Caco-2 (cell line): ENCODE measurements at regions not wholly inside any gene's neighbourhood (a gene's known extent, or its start where the extent isn't known, plus 50 kb on each side); places are given as distances from the start of the nearest gene placed in this dataset.

Experiments
- BruUV-seq: library from RNA; stranded (reverse); fragments of 400-500 nt; replicated peaks from 2 replicates; lab custom pipeline; 2021; lab: Mats Ljungman, UMichigan
- CTCF ChIA-PET: fragments of 300-600 bp; sonication (Branson Sonifier 250); formaldehyde crosslinking; loops from one replicate; lab custom pipeline; 2022; ENCODE audit warnings: antibody characterized with exemption; lab: Charles Lee
- POLR2A ChIA-PET: fragments of 300-600 bp; sonication (Branson Sonifier 250); formaldehyde crosslinking; loops from one replicate; lab custom pipeline; 2022; ENCODE audit warnings: antibody characterized with exemption; lab: Charles Lee
- DNase-seq, 2 experiments: peaks; one replicate each; pipeline versions ENCODE4 v3.0.0 to v3.0.0-alpha.2; 2020 to 2022
- H3K27me3 ChIP-seq: replicated peaks from 2 replicates; pipeline ENCODE4 v1.6.0; 2011; ENCODE audit warnings: low read length; ENCODE audit not compliant: control insufficient read depth, insufficient read depth
- H3K36me3 ChIP-seq: 2 replicates; pipeline ENCODE4 v1.5.1; 2011; ENCODE audit warnings: low read length; ENCODE audit not compliant: control insufficient read depth, insufficient read depth
- H3K4me1 ChIP-seq: fragments of 250-450 bp; sonication (Bioruptor Pico); 2 replicates; pipeline ENCODE4 v1.5.1; 2020; ENCODE audit warnings: mild to moderate bottlenecking
- H3K4me3 ChIP-seq: 2 replicates; pipeline ENCODE4 v1.5.1; 2011; ENCODE audit warnings: low read depth, mild to moderate bottlenecking, control low read depth, low read length
- H3K9me3 ChIP-seq: fragments of 250-450 bp; sonication (Bioruptor Pico); 2 replicates; pipeline ENCODE4 v1.5.1; 2020; ENCODE audit warnings: mild to moderate bottlenecking, moderate library complexity
- H3K27ac Mint-ChIP-seq: one replicate; pipeline ENCODE4 v1.8.0; 2022; ENCODE audit warnings: mixed read lengths; ENCODE audit not compliant: unreplicated experiment
- H3K27me3 Mint-ChIP-seq: one replicate; pipeline ENCODE4 v1.8.0; 2022; ENCODE audit warnings: mixed read lengths; ENCODE audit not compliant: insufficient read depth, unreplicated experiment
- H3K36me3 Mint-ChIP-seq: one replicate; pipeline ENCODE4 v1.8.0; 2022; ENCODE audit warnings: mild to moderate bottlenecking, mixed read lengths; ENCODE audit not compliant: insufficient read depth, unreplicated experiment
- H3K4me1 Mint-ChIP-seq: one replicate; pipeline ENCODE4 v1.8.0; 2022; ENCODE audit warnings: low read depth, mixed read lengths; ENCODE audit not compliant: unreplicated experiment
- H3K4me3 Mint-ChIP-seq: one replicate; pipeline ENCODE4 v1.8.0; 2022; ENCODE audit warnings: mild to moderate bottlenecking, moderate library complexity, mixed read lengths; ENCODE audit not compliant: unreplicated experiment
- H3K9me3 Mint-ChIP-seq: one replicate; pipeline ENCODE4 v1.8.0; 2022; ENCODE audit warnings: mixed read lengths; ENCODE audit not compliant: unreplicated experiment
- intact Hi-C: fragments of 100-400 bp; cut with micrococcal nuclease; formaldehyde crosslinking; loops from one replicate; pipeline ENCODE4 v1.10.0; 2022; ENCODE audit not compliant: unreplicated experiment
- TF ChIP-seq, protein P1 (sequence below), 2 experiments: fragments of 200-600 bp in 1 of 2; IDR thresholded peaks; 1 replicate in 1 of 2; 2 replicates in 1 of 2; pipeline versions ENCODE4 v1.5.1 to v1.8.0; 2011 to 2022; ENCODE audit warnings: antibody characterized with exemption in 1 of 2, control low read depth in 1 of 2, inconsistent platforms in 1 of 2, low read depth in 1 of 2, low read length in 1 of 2, mild to moderate bottlenecking in 1 of 2, moderate library complexity in 1 of 2; ENCODE audit not compliant: insufficient read depth in 1 of 2, severe bottlenecking in 1 of 2, unreplicated experiment in 1 of 2

DNA sequence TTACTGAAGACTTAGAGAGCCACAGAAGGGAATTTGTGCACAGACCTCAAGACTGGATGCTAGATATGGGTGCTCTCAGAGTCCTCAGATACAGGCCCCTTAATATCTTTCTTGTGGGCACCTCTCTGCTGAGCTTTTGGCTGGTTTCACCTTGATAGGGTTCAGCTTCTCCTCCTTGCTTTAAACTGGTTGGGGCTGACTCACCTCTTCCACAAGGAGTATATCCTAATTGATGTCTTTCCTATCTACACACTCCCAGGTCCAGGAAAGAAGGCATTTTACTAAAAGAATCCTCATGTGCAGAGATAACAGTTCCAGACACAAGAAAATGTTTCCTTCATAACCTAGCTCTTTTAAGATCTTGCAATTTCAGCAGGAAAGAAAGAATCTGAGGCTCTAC lies 284.4 kb downstream of the NDFIP2 start:
- no peak overlapping the region for H3K27ac Mint-ChIP-seq
- Histone ChIP-seq H3K27me3 (no peaks in the 10 kb centered on the region), H3K36me3 (no peaks in the 10 kb centered on the region), H3K9me3 (peaks cover 7% of the 10 kb centered on the region; the same call in 1 of the 2 replicates), H3K4me1 (peaks cover 23% of the 10 kb centered on the region), H3K4me3 (no peak overlapping the region)
- no peak overlapping the region for H3K4me3 Mint-ChIP-seq
- ChIA-PET POLR2A (no interaction called here), CTCF (no interaction called here)
- no peaks in the 10 kb centered on the region for H3K36me3 Mint-ChIP-seq
- peaks cover 14% of the 10 kb centered on the region for H3K4me1 Mint-ChIP-seq
- BruUV-seq: no TSS peak
- peaks cover 16% of the 10 kb centered on the region for H3K9me3 Mint-ChIP-seq
- DNase-seq: no peak
- TF ChIP-seq, protein P1, sequence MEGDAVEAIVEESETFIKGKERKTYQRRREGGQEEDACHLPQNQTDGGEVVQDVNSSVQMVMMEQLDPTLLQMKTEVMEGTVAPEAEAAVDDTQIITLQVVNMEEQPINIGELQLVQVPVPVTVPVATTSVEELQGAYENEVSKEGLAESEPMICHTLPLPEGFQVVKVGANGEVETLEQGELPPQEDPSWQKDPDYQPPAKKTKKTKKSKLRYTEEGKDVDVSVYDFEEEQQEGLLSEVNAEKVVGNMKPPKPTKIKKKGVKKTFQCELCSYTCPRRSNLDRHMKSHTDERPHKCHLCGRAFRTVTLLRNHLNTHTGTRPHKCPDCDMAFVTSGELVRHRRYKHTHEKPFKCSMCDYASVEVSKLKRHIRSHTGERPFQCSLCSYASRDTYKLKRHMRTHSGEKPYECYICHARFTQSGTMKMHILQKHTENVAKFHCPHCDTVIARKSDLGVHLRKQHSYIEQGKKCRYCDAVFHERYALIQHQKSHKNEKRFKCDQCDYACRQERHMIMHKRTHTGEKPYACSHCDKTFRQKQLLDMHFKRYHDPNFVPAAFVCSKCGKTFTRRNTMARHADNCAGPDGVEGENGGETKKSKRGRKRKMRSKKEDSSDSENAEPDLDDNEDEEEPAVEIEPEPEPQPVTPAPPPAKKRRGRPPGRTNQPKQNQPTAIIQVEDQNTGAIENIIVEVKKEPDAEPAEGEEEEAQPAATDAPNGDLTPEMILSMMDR (IDR thresholded peaks at IDR 0.05; ENCODE audit: insufficient read depth in 1 of 2, low read depth in 1 of 2, low read length in 1 of 2, severe bottlenecking in 1 of 2, unreplicated experiment in 1 of 2): no peak
- intact Hi-C loops: no loop called here
- no peaks in the 10 kb centered on the region for H3K27me3 Mint-ChIP-seq

DNA sequence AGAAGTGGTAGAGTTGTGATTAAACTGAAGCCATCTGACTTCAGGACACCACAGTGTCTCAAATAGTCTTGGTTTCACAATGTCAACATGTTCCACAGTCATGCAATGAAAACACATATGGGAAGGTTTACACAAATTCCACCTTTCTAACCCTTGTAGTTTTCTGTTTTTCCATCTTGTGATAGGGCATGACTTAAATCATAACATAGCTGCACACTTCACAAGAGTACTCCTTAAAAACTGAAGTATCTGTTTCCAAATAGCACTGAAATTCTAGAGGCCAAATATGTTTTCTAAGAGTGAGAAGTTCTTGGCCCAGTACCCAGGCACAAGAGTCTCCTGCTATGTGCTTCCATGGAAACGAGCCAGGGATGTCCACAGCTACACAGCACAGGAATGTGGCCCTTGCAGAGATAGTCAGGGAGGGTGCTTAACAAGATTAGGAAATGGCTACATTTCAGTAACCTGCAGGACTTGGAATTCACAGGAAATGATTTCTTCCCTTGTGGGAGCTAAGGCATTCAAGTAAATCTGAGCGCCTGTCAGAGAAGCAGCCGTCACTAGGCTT lies 269.1 kb downstream of the NDFIP2 start:
- POLR2A ChIA-PET: no interaction called here
- Mint-ChIP-seq H3K4me1 (no peaks in the 10 kb centered on the region), H3K27me3 (no peaks in the 10 kb centered on the region), H3K36me3 (no peaks in the 10 kb centered on the region), H3K9me3 (peaks cover 9% of the 10 kb centered on the region), H3K27ac (no peak overlapping the region), H3K4me3 (no peak overlapping the region)
- Histone ChIP-seq H3K4me1 (peaks cover 8% of the 10 kb centered on the region; the same call in 1 of the 2 replicates), H3K27me3 (no peaks in the 10 kb centered on the region), H3K4me3 (no peak overlapping the region), H3K36me3 (no peaks in the 10 kb centered on the region), H3K9me3 (no peaks in the 10 kb centered on the region)
- CTCF ChIA-PET: no interaction called here
- peak; percentile 47 to 66 for DNase-seq
- TF ChIP-seq, protein P1 (IDR thresholded peaks at IDR 0.05; ENCODE audit: insufficient read depth in 1 of 2, low read depth in 1 of 2, low read length in 1 of 2, severe bottlenecking in 1 of 2, unreplicated experiment in 1 of 2): no peak
- BruUV-seq: no TSS peak
- intact Hi-C loops: no loop called here

DNA sequence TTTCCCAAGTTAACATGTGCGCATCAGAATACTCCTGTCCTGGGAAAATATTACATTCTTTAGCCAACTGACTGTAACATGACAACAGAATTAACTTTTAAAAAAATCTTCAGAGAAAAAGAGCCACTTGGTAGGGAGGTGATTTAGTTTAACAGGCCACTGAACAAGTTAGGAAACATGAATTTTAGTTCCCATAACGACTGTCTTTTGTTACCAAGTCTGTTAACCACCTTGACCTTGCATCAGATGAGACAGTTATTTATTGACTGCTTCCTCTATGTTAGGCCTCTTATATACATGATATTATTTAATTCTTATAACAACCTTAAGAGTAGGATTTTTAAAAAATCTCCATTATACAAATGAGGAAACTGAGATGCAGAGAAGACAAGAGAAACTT lies 268.6 kb downstream of the NDFIP2 start:
- H3K4me3 Mint-ChIP-seq: no peak overlapping the region
- peaks cover 8% of the 10 kb centered on the region; the same call in 1 of the 2 replicates for H3K4me1 ChIP-seq
- H3K27me3 Mint-ChIP-seq: no peaks in the 10 kb centered on the region
- H3K36me3 Mint-ChIP-seq: no peaks in the 10 kb centered on the region
- H3K9me3 Mint-ChIP-seq: peaks cover 9% of the 10 kb centered on the region
- no peaks in the 10 kb centered on the region for H3K9me3 ChIP-seq
- DNase-seq: no peak
- no peaks in the 10 kb centered on the region for H3K4me1 Mint-ChIP-seq
- H3K27ac Mint-ChIP-seq: no peak overlapping the region
- ChIA-PET POLR2A (no interaction called here), CTCF (no interaction called here)
- TF ChIP-seq, protein P1 (IDR thresholded peaks at IDR 0.05; ENCODE audit: insufficient read depth in 1 of 2, low read depth in 1 of 2, low read length in 1 of 2, severe bottlenecking in 1 of 2, unreplicated experiment in 1 of 2): no peak
- no peak overlapping the region for H3K4me3 ChIP-seq
- intact Hi-C loops: no loop called here
- H3K36me3 ChIP-seq: no peaks in the 10 kb centered on the region
- no TSS peak for BruUV-seq
- H3K27me3 ChIP-seq: no peaks in the 10 kb centered on the region
